H9 (cell line): ENCODE measurements at regions not wholly inside any gene's neighbourhood (a gene's known extent, or its start where the extent isn't known, plus 50 kb on each side); places are given as distances from the start of the nearest gene placed in this dataset.

Experiments
- DNase-seq: peaks from one replicate; pipeline ENCODE4 v3.0.0-alpha.2; 2017
- H2AFZ ChIP-seq: one replicate; pipeline ENCODE4 v1.6.1; 2013; ENCODE audit warnings: mild to moderate bottlenecking, low read length, control low read depth, moderate library complexity
- H2AK5ac ChIP-seq: 2 replicates; pipeline ENCODE4 v1.6.1; 2013; ENCODE audit warnings: low read length, control low read depth, mixed read lengths; ENCODE audit not compliant: insufficient read length
- H2BK120ac ChIP-seq: one replicate; pipeline ENCODE4 v1.6.1; 2013; ENCODE audit warnings: low read depth, mild to moderate bottlenecking, low read length, control low read depth, inconsistent platforms; ENCODE audit not compliant: poor library complexity, severe bottlenecking
- H2BK12ac ChIP-seq: 2 replicates; pipeline ENCODE4 v1.6.1; 2013; ENCODE audit warnings: low read length, control low read depth, mixed read lengths, low read depth; ENCODE audit not compliant: insufficient read length
- H2BK15ac ChIP-seq: 2 replicates; pipeline ENCODE4 v1.6.1; 2013; ENCODE audit warnings: low read depth, low read length, control low read depth
- H2BK20ac ChIP-seq: one replicate; pipeline ENCODE4 v1.6.1; 2013; ENCODE audit warnings: low read depth, mild to moderate bottlenecking, low read length, control low read depth, inconsistent platforms; ENCODE audit not compliant: poor library complexity, severe bottlenecking
- H2BK5ac ChIP-seq: 2 replicates; pipeline ENCODE4 v1.6.1; 2013; ENCODE audit warnings: low read length, control low read depth, mixed read lengths; ENCODE audit not compliant: insufficient read length
- H3K14ac ChIP-seq: 2 replicates; pipeline ENCODE4 v1.6.1; 2013; ENCODE audit warnings: low read length, control low read depth; ENCODE audit not compliant: insufficient read depth
- H3K18ac ChIP-seq: 2 replicates; pipeline ENCODE4 v1.6.1; 2013; ENCODE audit warnings: low read depth, mild to moderate bottlenecking, mixed read lengths, low read length, control low read depth; ENCODE audit not compliant: insufficient read length
- H3K23ac ChIP-seq: 2 replicates; pipeline ENCODE4 v1.6.1; 2013; ENCODE audit warnings: low read length, control low read depth, mixed read lengths, low read depth; ENCODE audit not compliant: insufficient read length
- H3K23me2 ChIP-seq: 2 replicates; pipeline ENCODE4 v1.6.1; 2013; ENCODE audit warnings: low read depth, mild to moderate bottlenecking, mixed read lengths, low read length, control low read depth; ENCODE audit not compliant: insufficient read length, poor library complexity, severe bottlenecking
- H3K27ac ChIP-seq: 2 replicates; pipeline ENCODE4 v1.5.1; 2013; ENCODE audit warnings: low read length, control low read depth, mixed read lengths, low read depth; ENCODE audit not compliant: insufficient read length
- H3K27me3 ChIP-seq: 2 replicates; pipeline ENCODE4 v1.6.1; 2013; ENCODE audit warnings: low read length, control low read depth, inconsistent platforms; ENCODE audit not compliant: insufficient read depth
- H3K4ac ChIP-seq: 2 replicates; pipeline ENCODE4 v1.6.1; 2013; ENCODE audit warnings: low read depth, mild to moderate bottlenecking, control low read depth, inconsistent platforms, low read length, moderate library complexity
- H3K4me1 ChIP-seq: 2 replicates; pipeline ENCODE4 v1.6.1; 2013; ENCODE audit warnings: low read length, control low read depth, inconsistent platforms; ENCODE audit not compliant: insufficient read depth
- H3K4me2 ChIP-seq: 2 replicates; pipeline ENCODE4 v1.6.1; 2013; ENCODE audit warnings: low read length, control low read depth, mixed read lengths; ENCODE audit not compliant: insufficient read length, insufficient read depth
- H3K56ac ChIP-seq: 2 replicates; pipeline ENCODE4 v1.6.1; 2013; ENCODE audit warnings: low read depth, mild to moderate bottlenecking, mixed read lengths, low read length, control low read depth; ENCODE audit not compliant: insufficient read length
- H3K79me1 ChIP-seq: 2 replicates; pipeline ENCODE4 v1.6.1; 2013; ENCODE audit warnings: low read depth, mild to moderate bottlenecking, moderate library complexity, low read length, control low read depth, inconsistent platforms; ENCODE audit not compliant: insufficient read depth, poor library complexity, severe bottlenecking
- H3K79me2 ChIP-seq: 2 replicates; pipeline ENCODE4 v1.6.1; 2013; ENCODE audit warnings: low read length, control low read depth, inconsistent platforms; ENCODE audit not compliant: insufficient read depth
- H3K9ac ChIP-seq: 2 replicates; pipeline ENCODE4 v1.6.1; 2013; ENCODE audit warnings: low read length, control low read depth, mixed read lengths; ENCODE audit not compliant: insufficient read length; ENCODE audit errors: extremely low read depth
- H3K9me3 ChIP-seq: one replicate; pipeline ENCODE4 v1.6.1; 2013; ENCODE audit warnings: low read depth, low read length, inconsistent platforms; ENCODE audit not compliant: control insufficient read depth
- H3T11ph ChIP-seq: one replicate; pipeline ENCODE4 v1.6.1; 2013; ENCODE audit warnings: mild to moderate bottlenecking, low read length, control low read depth, inconsistent platforms
- H4K20me1 ChIP-seq: one replicate; pipeline ENCODE4 v1.6.1; 2013; ENCODE audit not compliant: control insufficient read depth, insufficient read length, insufficient read depth
- H4K5ac ChIP-seq: 2 replicates; pipeline ENCODE4 v1.6.1; 2013; ENCODE audit warnings: low read depth, mild to moderate bottlenecking, mixed read lengths, low read length, control low read depth; ENCODE audit not compliant: insufficient read length
- H4K8ac ChIP-seq: replicated peaks from 2 replicates; pipeline ENCODE4 v1.6.1; 2013; ENCODE audit warnings: low read length, control low read depth, mixed read lengths, low read depth; ENCODE audit not compliant: insufficient read length
- H4K91ac ChIP-seq: 2 replicates; pipeline ENCODE4 v1.6.1; 2013; ENCODE audit warnings: low read depth, mild to moderate bottlenecking, moderate library complexity, mixed read lengths, low read length, control low read depth; ENCODE audit not compliant: insufficient read length
- H3K27ac Mint-ChIP-seq, 3 experiments: 2 replicates in 2 of 3; 3 replicates in 1 of 3; pipeline ENCODE4 v1.8.0; 2020 to 2021; ENCODE audit warnings: mixed read lengths in 3 of 3, mild to moderate bottlenecking in 1 of 3, moderate library complexity in 1 of 3
- H3K27me3 Mint-ChIP-seq: 2 replicates; pipeline ENCODE4 v1.8.0; 2021; ENCODE audit warnings: low read depth, mild to moderate bottlenecking, moderate library complexity, mixed read lengths
- H3K36me3 Mint-ChIP-seq, 3 experiments: 2 replicates in 2 of 3; 3 replicates in 1 of 3; pipeline ENCODE4 v1.8.0; 2020 to 2021; ENCODE audit warnings: low read depth in 3 of 3, mixed read lengths in 3 of 3; ENCODE audit not compliant: insufficient read depth in 1 of 3
- H3K4me1 Mint-ChIP-seq, 2 experiments: 2 replicates each; pipeline ENCODE4 v1.8.0; 2020; ENCODE audit warnings: mixed read lengths in 2 of 2
- H3K4me3 Mint-ChIP-seq, 2 experiments: 2 replicates in 1 of 2; 3 replicates in 1 of 2; pipeline ENCODE4 v1.8.0; 2020 to 2021; ENCODE audit warnings: mild to moderate bottlenecking in 2 of 2, mixed read lengths in 2 of 2, moderate library complexity in 1 of 2
- H3K9me3 Mint-ChIP-seq, 2 experiments: 2 replicates in 1 of 2; 3 replicates in 1 of 2; pipeline ENCODE4 v1.8.0; 2020; ENCODE audit warnings: mild to moderate bottlenecking in 2 of 2, mixed read lengths in 2 of 2, moderate library complexity in 1 of 2
- WGBS: extraction: QIAGEN DNeasy Blood & Tissue Kit; methylation state at CpG from one replicate; pipeline ENCODE4 v1.1.7; 2013; ENCODE audit warnings: missing lambda C conversion rate, low lambda C conversion rate, mixed read lengths; ENCODE audit not compliant: insufficient read length; ENCODE audit errors: extremely low coverage; 5-methylcytosine and 5-hydroxymethylcytosine counted together
- TF ChIP-seq, protein P1 (sequence below): fragments of 200-600 bp; sonication (generic); conservative IDR thresholded peaks from 3 replicates; pipeline ENCODE4 v1.8.0; 2021; ENCODE audit warnings: antibody characterized with exemption, mild to moderate bottlenecking

DNA sequence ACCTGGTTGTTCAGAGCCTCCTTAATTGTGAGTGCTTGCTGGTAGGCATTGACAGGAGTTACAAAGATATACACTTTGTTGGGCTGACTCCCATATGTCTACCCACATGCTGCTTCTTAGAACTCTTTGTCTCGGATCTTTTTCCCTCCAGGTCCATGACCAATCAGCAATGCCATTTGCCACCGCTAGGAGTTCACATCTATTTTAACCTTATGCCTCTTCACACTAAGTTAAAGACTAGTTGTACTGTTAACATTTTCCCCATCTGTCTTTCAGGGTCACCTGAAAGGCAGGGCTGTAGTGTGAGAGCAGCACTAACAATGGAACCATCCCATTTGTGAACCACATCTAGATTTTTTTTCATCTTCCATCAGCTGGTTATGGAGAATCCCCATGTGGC is 226.7 kb upstream of the NPY start:
- DNase-seq = no peak
- Histone ChIP-seq H3K79me1 (no peaks in the 10 kb centered on the region), H4K20me1 (no peaks in the 10 kb centered on the region), H2BK5ac (no peak overlapping the region), H4K8ac (no peak overlapping the region), H2AFZ (no peak overlapping the region), H3K79me2 (no peaks in the 10 kb centered on the region), H3K14ac (no peak overlapping the region), H2BK20ac (no peak overlapping the region), H4K5ac (no peak overlapping the region), H3K4me1 (peaks cover 2% of the 10 kb centered on the region; the same call in 1 of the 2 replicates), H3K9me3 (no peaks in the 10 kb centered on the region), H3K56ac (no peak overlapping the region), H3K23ac (no peak overlapping the region), H3K27me3 (no peaks in the 10 kb centered on the region), H3K18ac (no peak overlapping the region), H4K91ac (no peak overlapping the region), H3K23me2 (no peaks in the 10 kb centered on the region), H3K27ac (no peak overlapping the region), H3K4me2 (no peak overlapping the region), H2BK15ac (no peak overlapping the region), H3K9ac (no peak overlapping the region), H2BK120ac (no peak overlapping the region), H3K4ac (no peak overlapping the region), H3T11ph (no peak overlapping the region), H2AK5ac (no peak overlapping the region), H2BK12ac (no peak overlapping the region)
- Mint-ChIP-seq H3K9me3 (peaks cover 0 to 6% of the 10 kb centered on the region in 2 experiments; a peak in 2 of 5 replicates), H3K27me3 (no peaks in the 10 kb centered on the region), H3K4me1 (peaks cover 14 to 27% of the 10 kb centered on the region in 2 experiments), H3K36me3 (no peaks in the 10 kb centered on the region; a peak in 1 of 7 replicates), H3K27ac (no peak overlapping the region), H3K4me3 (no peak overlapping the region)
- TF ChIP-seq, protein P1, sequence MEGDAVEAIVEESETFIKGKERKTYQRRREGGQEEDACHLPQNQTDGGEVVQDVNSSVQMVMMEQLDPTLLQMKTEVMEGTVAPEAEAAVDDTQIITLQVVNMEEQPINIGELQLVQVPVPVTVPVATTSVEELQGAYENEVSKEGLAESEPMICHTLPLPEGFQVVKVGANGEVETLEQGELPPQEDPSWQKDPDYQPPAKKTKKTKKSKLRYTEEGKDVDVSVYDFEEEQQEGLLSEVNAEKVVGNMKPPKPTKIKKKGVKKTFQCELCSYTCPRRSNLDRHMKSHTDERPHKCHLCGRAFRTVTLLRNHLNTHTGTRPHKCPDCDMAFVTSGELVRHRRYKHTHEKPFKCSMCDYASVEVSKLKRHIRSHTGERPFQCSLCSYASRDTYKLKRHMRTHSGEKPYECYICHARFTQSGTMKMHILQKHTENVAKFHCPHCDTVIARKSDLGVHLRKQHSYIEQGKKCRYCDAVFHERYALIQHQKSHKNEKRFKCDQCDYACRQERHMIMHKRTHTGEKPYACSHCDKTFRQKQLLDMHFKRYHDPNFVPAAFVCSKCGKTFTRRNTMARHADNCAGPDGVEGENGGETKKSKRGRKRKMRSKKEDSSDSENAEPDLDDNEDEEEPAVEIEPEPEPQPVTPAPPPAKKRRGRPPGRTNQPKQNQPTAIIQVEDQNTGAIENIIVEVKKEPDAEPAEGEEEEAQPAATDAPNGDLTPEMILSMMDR = peak; percentile 37; the same call in 2 of the 3 replicates
- no CpG with 5 or more reads among the region's 2 CpGs for WGBS
